Embryonic facial prominence (tissue), 1 donor: ENCODE measurements at regions not wholly inside any gene's neighbourhood (a gene's known extent, or its start where the extent isn't known, plus 50 kb on each side); places are given as distances from the start of the nearest gene placed in this dataset.

Source experiments
- DNase-seq: peaks from one replicate; pipeline ENCODE4 v3.0.0-alpha.2; 2016; ENCODE audit errors: extremely low spot score

GRCh38 chr2:196224756-196225155 is 53.4 kb upstream of the STK17B start:
- no peak for DNase-seq

- no peak for DNase-seq
Observed at GRCh38 chr2:196225213-196225612, 53.8 kb upstream of the STK17B start.

- DNase-seq, result no peak
Observed at GRCh38 chr2:196226058-196226706, 54.8 kb upstream of the STK17B start.

- DNase-seq, result no peak
Observed at GRCh38 chr2:196226707-196227065, 55.3 kb upstream of the STK17B start.

GRCh38 chr2:196229013-196229412 is 57.6 kb upstream of the STK17B start:
- no peak for DNase-seq

- no peak for DNase-seq
Observed at GRCh38 chr2:196230061-196230854, 58.9 kb upstream of the STK17B start.

- peak; percentile 36 for DNase-seq
Observed at GRCh38 chr2:196233021-196233804, 61.8 kb upstream of the STK17B start.

- DNase-seq, result no peak
Observed at GRCh38 chr2:196233805-196234475, 62.6 kb upstream of the STK17B start.

- DNase-seq, result no peak
Observed at GRCh38 chr2:196234672-196235071, 63.3 kb upstream of the STK17B start.

GRCh38 chr2:196238836-196239380 is 67.5 kb upstream of the STK17B start:
- no peak for DNase-seq

GRCh38 chr2:196239622-196240587 is 68.5 kb upstream of the STK17B start:
- DNase-seq, result no peak

- no peak for DNase-seq
Observed at GRCh38 chr2:196241175-196241574, 69.8 kb upstream of the STK17B start.

- no peak for DNase-seq
Observed at GRCh38 chr2:196242131-196242620, 70.8 kb upstream of the STK17B start.

- DNase-seq, result no peak
Observed at GRCh38 chr2:196244516-196244915, 73.1 kb upstream of the STK17B start.

- DNase-seq, result no peak
Observed at GRCh38 chr2:196244966-196245365, 73.6 kb upstream of the STK17B start.

- DNase-seq, result no peak
Observed at GRCh38 chr2:196245378-196246140, 74.2 kb upstream of the STK17B start.

GRCh38 chr2:196247114-196247975 is 76.0 kb upstream of the STK17B start:
- DNase-seq, result no peak

GRCh38 chr2:196247976-196248280 is 76.5 kb upstream of the STK17B start:
- DNase-seq, result no peak
